Right atrium auricular region (tissue), 2 donors: ENCODE measurements at regions not wholly inside any gene's neighbourhood (a gene's known extent, or its start where the extent isn't known, plus 50 kb on each side); places are given as distances from the start of the nearest gene placed in this dataset.
"Not testable (repeated sequence)": the region's sequence is repeated elsewhere in the genome, so short reads cannot be mapped to it uniquely, and the experiment has no call there.

Source experiments
- DNase-seq: peaks from one replicate; pipeline ENCODE4 v3.0.0-alpha.2; 2019; ENCODE audit warnings: low spot score
- H3K27ac ChIP-seq, 2 donors: fragments of 200-600 bp; sonication (generic); 1 replicate in 1 of 2; 2 replicates in 1 of 2; pipeline ENCODE4 v1.5.1; 2016 to 2019
- H3K27me3 ChIP-seq, 2 donors: fragments of 200-600 bp; sonication (generic); one replicate each; pipeline versions ENCODE4 v1.5.1 to v1.6.0; 2017 to 2019
- H3K36me3 ChIP-seq: fragments of 200-600 bp; sonication (generic); one replicate; pipeline ENCODE4 v1.5.1; 2016
- H3K4me1 ChIP-seq, 2 donors: fragments of 200-600 bp; sonication (generic); one replicate each; pipeline versions ENCODE4 v1.5.1 to v1.6.0; 2017 to 2019
- H3K4me3 ChIP-seq, 2 donors: fragments of 200-600 bp; sonication (generic); 1 replicate in 1 of 2; 2 replicates in 1 of 2; pipeline ENCODE4 v1.5.1; 2017 to 2019; ENCODE audit warnings: mild to moderate bottlenecking in 1 of 2, moderate library complexity in 1 of 2
- H3K9me3 ChIP-seq, 2 donors: fragments of 200-600 bp; sonication (generic); one replicate each; pipeline ENCODE4 v1.5.1; 2019
- CTCF ChIP-seq, 2 donors: fragments of 200-600 bp; sonication (generic); IDR thresholded peaks; one replicate each; pipeline ENCODE4 v1.5.1; 2019; ENCODE audit warnings: antibody characterized with exemption in 2 of 2

- no peaks in the 10 kb centered on the region for H3K27me3 ChIP-seq
- no peak overlapping the region for H3K27ac ChIP-seq
- no peaks in the 10 kb centered on the region for H3K36me3 ChIP-seq
- peaks cover 0 to 15% of the 10 kb centered on the region in 2 donors for H3K9me3 ChIP-seq
- no peak for DNase-seq
- TF ChIP-seq CTCF (IDR thresholded peaks at IDR 0.05): no peak
- H3K4me3 ChIP-seq: no peak overlapping the region
- no peaks in the 10 kb centered on the region for H3K4me1 ChIP-seq
Observed at GRCh38 chr4:126404549-126404948, 1089.8 kb downstream of the FAT4 start.

GRCh38 chr4:126405369-126405982, 1090.7 kb downstream of the FAT4 start:
- Histone ChIP-seq H3K27ac (no peak overlapping the region), H3K4me3 (no peak overlapping the region), H3K4me1 (no peaks in the 10 kb centered on the region), H3K36me3 (no peaks in the 10 kb centered on the region), H3K9me3 (peaks cover 0 to 15% of the 10 kb centered on the region in 2 donors), H3K27me3 (no peaks in the 10 kb centered on the region)
- TF ChIP-seq CTCF (IDR thresholded peaks at IDR 0.05): peak in 1 of 2 donors; percentile 54
- DNase-seq: no peak

GRCh38 chr4:126409746-126410145, 1095.0 kb downstream of the FAT4 start:
- Histone ChIP-seq H3K4me1 (no peaks in the 10 kb centered on the region), H3K27me3 (no peaks in the 10 kb centered on the region), H3K36me3 (no peaks in the 10 kb centered on the region), H3K4me3 (no peak overlapping the region), H3K9me3 (peaks cover 0 to 15% of the 10 kb centered on the region in 2 donors), H3K27ac (no peak overlapping the region)
- no peak for DNase-seq
- no peak for TF ChIP-seq CTCF (IDR thresholded peaks at IDR 0.05)

- no peak for TF ChIP-seq CTCF (IDR thresholded peaks at IDR 0.05)
Observed at GRCh38 chr4:126411047-126411446, 1096.3 kb downstream of the FAT4 start.

GRCh38 chr4:126412310-126412709, 1097.6 kb downstream of the FAT4 start:
- H3K36me3 ChIP-seq, H3K9me3 ChIP-seq, DNase-seq, H3K27ac ChIP-seq, H3K27me3 ChIP-seq, H3K4me3 ChIP-seq, H3K4me1 ChIP-seq: not testable (repeated sequence)

More at GRCh38 chr4:126411047-126411446, 1096.3 kb downstream of the FAT4 start:
- H3K4me1 ChIP-seq: no peaks in the 10 kb centered on the region
- peaks cover 0 to 13% of the 10 kb centered on the region in 2 donors for H3K9me3 ChIP-seq
- H3K4me3 ChIP-seq: no peak overlapping the region
- no peaks in the 10 kb centered on the region for H3K36me3 ChIP-seq
- no peak for DNase-seq
- H3K27me3 ChIP-seq: no peaks in the 10 kb centered on the region
- H3K27ac ChIP-seq: no peak overlapping the region

- DNase-seq: no peak
- no peaks in the 10 kb centered on the region for H3K27me3 ChIP-seq
- no peak overlapping the region for H3K27ac ChIP-seq
- H3K4me1 ChIP-seq: no peaks in the 10 kb centered on the region
- H3K36me3 ChIP-seq: no peaks in the 10 kb centered on the region
- peaks cover 0 to 13% of the 10 kb centered on the region in 2 donors for H3K9me3 ChIP-seq
- H3K4me3 ChIP-seq: no peak overlapping the region
- no peak for TF ChIP-seq CTCF (IDR thresholded peaks at IDR 0.05)
Observed at GRCh38 chr4:126414741-126415140, 1100.0 kb downstream of the FAT4 start.
